ENCODE measurements at regions not wholly inside any gene's neighbourhood (a gene's known extent, or its start where the extent isn't known, plus 50 kb on each side); places are given as distances from the start of the nearest gene placed in this dataset.
"Not testable (repeated sequence)": the region's sequence is repeated elsewhere in the genome, so short reads cannot be mapped to it uniquely, and the experiment has no call there.

GRCh38 chr3:158882445-158882844 lies 80.6 kb downstream of the MFSD1 start:
- in situ Hi-C loops (cut with HindIII; ENCODE audit: low sequenced_read_pairs): no loop called here

DNA sequence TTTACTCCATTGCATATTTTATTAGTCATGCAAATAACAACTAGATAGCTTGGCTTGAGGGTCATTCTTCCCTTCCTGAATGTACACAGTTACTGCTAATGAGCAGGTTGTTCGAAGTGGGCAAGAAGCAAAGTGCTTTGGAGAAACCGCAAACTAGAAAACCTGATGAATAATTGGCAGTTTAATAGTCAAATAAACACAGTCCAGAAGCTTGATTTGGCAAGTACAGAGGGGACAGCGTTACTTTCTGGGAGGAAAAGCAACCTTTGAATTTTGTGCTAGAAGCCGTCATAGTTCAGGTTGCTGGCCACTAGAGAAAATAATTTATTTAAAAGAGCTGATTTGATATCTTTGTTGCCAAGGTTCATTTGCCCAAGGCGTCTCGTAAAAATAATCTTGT lies 94.9 kb downstream of the MFSD1 start:
- in situ Hi-C loops (cut with HindIII; ENCODE audit: low sequenced_read_pairs): no loop called here

- in situ Hi-C loops (cut with HindIII; ENCODE audit: low sequenced_read_pairs): no loop called here
These were observed 104.9 kb downstream of the MFSD1 start for GRCh38 chr3:158906749-158907148.

DNA sequence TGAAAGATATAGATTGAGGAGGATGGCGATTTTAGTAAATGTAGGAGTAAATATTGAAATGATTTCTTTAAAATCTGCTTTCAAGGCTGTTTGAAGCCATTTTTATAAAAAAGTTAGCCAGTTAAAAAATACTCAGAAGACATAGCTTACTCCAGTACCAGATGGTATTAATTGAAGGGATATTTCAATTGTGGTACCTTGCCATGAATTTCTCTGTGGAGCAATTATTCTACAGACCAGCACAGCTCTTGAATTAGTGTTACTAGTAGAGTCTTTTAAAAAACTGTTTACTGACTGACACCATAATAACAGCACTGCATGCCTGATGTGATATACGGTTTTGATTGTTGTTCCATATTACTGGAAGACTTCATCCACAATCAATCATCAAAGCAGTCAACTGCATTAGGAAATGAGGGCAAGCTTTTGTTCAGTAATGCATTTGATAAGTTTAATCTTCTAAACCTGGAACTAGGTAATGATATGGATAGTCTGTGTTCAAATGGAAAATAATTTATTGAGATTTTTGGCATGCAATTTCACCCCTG lies 106.4 kb downstream of the MFSD1 start:
- in situ Hi-C loops (cut with HindIII; ENCODE audit: low sequenced_read_pairs): no loop called here

DNA sequence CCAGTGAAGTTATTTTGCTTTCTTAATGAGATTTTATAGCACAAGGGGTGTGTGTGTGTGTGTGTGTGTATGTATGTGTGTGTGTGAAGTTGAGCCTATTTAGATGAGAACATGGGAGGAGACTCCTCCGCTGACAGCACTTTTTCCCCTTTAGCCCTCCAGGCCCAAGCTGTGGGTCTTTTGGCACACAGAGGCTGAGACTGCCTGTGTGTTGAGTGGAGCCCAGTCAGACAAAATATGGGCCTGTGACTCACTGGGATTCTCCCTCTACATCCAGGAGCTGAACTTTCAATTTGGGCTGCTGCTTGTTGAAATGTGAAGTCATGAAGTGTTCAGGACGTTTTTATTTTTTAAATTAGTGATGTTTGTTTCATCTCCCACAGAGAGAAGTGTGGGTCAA lies 108.0 kb downstream of the MFSD1 start:
- in situ Hi-C loops (cut with HindIII; ENCODE audit: low sequenced_read_pairs): no loop called here

DNA sequence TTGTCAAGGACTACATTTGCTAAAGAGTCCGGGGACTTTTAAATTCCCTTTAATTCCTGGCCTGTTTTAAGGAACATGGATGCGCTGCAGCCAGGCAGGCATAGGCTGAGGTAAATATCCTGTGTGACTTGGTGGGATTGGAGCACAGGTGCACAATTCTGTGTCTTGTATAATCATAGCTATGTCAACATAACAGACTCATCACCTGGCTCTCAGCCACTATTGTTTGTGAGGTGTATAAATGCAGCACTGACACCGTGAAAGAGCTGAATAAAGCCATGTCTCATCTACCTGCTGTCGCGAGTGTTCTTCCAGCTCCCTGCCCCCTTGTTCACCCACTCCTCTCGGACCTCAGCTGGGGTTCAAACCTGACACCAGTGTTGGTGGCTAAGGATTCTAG lies 109.7 kb downstream of the MFSD1 start:
- in situ Hi-C loops (cut with HindIII; ENCODE audit: low sequenced_read_pairs): no loop called here

- in situ Hi-C loops (cut with HindIII; ENCODE audit: low sequenced_read_pairs): no loop called here
These were observed 110.3 kb downstream of the MFSD1 start for GRCh38 chr3:158912188-158912587.

- in situ Hi-C loops (cut with HindIII; ENCODE audit: low sequenced_read_pairs): no loop called here
These were observed 110.8 kb downstream of the MFSD1 start for GRCh38 chr3:158912621-158913020.

DNA sequence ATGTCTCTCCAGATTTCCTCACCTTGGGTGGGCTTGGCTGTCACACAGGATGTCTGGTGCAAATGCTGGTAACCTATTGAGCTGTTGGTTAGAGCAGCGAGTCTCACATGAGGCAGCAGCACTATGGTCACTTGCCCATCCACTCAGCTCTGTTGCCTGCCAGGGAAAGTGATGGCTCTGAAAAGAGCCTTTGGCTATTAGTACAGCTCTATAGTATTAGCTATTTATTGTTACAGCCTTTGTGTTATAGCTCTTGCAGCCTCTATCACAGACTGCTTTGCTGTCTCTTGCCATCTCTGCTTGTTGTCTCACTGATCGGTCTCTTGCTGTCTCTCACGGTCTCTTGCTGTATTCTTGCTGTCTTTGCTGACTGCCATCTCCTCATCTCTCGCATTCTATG lies 114.3 kb downstream of the MFSD1 start:
- in situ Hi-C loops (cut with HindIII; ENCODE audit: low sequenced_read_pairs): no loop called here

DNA sequence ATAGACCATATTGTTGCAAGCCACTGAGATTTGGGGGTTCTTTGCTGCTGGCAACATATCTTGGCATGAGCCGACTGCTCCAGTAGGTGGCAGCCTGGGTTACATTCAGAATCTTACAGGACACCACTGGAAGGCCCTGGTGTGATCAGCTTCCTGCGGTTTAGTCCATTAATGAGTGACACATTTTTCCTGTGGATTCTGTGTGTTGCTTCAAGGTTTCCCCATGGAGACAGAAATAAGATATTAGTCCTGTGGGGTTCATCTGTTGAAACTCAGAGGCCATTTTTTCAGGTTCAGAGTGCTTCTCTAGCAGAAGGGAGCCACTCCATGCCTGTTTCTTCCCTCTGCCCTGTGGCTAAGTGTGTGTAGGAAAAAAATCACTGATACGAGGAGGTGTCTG lies 116.2 kb downstream of the MFSD1 start:
- in situ Hi-C loops (cut with HindIII; ENCODE audit: low sequenced_read_pairs): no loop called here

DNA sequence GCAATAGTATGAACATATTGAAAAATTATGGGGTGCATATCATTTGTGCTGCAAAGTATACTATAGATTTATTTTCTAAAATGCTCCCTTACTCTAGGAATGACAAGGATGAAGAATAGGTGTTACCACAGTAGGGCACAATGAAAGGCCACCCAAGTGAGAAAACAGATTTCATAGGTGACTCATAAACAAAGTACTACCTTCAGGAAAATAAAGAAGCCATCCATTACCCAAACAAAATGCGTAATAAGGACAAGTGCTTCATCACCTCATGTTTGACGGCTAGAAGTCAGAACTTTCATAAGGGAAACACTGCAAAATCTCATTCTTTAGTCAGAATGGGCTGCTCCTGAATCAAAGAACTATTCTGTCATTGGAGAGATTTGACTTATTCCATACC lies 116.6 kb downstream of the MFSD1 start:
- in situ Hi-C loops (cut with HindIII; ENCODE audit: low sequenced_read_pairs): no loop called here

DNA sequence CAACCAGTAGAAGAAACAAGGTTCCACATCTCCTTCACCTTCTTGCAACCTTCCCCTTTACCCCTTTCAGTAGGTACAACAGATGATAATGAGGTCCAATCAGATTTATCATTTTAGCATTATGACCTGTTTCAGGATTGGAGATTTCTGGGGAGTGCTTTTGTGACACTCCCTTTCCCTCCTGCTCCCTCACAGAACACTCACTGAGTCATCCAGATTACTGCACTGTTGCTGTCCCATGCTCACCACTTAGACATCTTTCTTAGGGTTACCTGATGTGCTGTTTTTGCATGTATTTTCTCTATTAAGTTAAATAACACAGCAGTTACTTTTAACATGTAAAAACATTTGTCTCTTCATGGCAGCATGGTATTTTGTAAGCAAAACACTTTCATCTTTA lies 118.5 kb downstream of the MFSD1 start:
- in situ Hi-C loops (cut with HindIII; ENCODE audit: low sequenced_read_pairs): loop anchor here (10.0 kb wide), 1 partner anchor 56 kb away; no protein-coding TSS in a partner anchor

DNA sequence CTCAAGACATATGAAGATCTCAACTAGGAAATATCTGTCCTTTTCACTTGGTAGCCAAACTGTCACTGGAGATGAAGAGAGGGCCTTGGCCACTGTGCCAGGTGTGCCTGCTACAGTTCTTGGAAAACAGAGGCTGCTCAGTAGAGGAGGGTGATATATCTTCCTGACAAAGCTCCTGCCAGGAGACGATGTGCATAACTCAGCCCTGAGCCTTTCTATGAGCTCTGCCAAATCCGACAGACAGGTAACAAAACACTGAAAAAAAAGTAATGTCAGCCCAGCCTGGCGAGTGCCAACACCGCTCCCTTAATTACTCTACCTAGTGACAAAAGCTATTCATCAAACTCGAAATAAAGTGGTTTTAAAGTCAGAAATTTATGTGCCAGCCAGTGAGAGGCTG lies 123.2 kb downstream of the MFSD1 start:
- in situ Hi-C loops (cut with HindIII; ENCODE audit: low sequenced_read_pairs): loop anchor here (10.0 kb wide), 1 partner anchor 60 kb away; no protein-coding TSS in a partner anchor

DNA sequence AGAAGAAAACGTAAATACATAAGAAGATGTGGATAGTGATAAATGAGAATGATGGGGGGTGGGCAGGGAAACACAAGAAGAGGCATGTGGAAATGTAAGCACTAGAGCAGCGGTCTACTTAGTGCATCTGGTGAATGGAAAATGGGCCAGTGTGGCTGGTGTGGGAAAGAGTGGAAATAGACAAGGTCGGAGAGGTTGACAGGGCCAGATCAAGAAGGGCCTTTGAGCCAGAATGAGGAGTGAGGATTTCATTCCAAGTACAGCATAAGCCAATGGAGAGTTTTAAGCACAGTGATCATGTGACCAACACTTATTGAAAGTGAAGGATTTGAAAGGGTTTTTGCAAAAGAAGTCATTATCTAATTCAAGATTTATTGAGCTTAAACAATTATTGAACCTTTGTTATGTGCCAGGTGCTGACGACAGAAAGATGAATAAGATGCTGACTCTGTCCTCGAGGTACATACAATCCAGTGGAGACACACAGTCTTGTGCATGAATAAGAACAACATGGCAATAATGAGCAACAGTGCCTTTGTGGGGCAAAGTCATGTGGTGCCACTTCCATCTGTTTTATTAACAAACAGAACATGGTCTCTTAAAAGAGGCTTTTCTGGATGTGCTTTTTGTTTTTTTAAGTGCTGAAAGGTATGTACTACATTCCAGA lies 124.1 kb downstream of the MFSD1 start:
- in situ Hi-C loops (cut with HindIII; ENCODE audit: low sequenced_read_pairs): loop anchor here (10.0 kb wide), 1 partner anchor 61 kb away; no protein-coding TSS in a partner anchor

- in situ Hi-C loops (cut with HindIII; ENCODE audit: low sequenced_read_pairs): no loop called here
These were observed 134.0 kb downstream of the MFSD1 start for GRCh38 chr3:158935846-158936245.

GRCh38 chr3:158936530-158937113 lies 134.8 kb downstream of the MFSD1 start:
- in situ Hi-C loops (cut with HindIII; ENCODE audit: low sequenced_read_pairs): no loop called here

- in situ Hi-C loops (cut with HindIII; ENCODE audit: low sequenced_read_pairs): no loop called here
These were observed 148.5 kb downstream of the MFSD1 start for GRCh38 chr3:158950178-158950901.

- in situ Hi-C loops (cut with HindIII; ENCODE audit: low sequenced_read_pairs): no loop called here
These were observed 151.3 kb downstream of the MFSD1 start for GRCh38 chr3:158953131-158953530.

DNA sequence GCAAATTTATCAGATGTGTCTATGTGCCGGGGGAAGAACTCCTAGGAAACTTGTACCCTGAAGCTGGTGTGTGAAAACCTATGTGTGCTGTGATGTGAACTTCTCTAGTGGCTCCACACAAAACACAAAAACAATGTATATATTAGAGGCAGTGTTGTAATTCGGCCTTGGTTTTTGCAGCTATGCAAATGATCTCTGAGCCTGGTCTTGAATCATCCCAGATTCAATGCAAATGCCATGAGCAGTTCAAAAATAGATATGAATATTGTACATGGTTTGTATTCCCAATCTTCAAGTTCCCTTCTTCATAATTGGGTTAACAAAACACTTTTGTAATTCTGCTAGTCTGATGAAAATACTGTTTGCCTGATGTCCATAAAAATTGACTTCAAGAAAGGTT lies 152.6 kb downstream of the MFSD1 start:
- in situ Hi-C loops (cut with HindIII; ENCODE audit: low sequenced_read_pairs): no loop called here

GRCh38 chr3:158957777-158958176 lies 155.9 kb downstream of the MFSD1 start:
- in situ Hi-C loops (cut with HindIII; ENCODE audit: low sequenced_read_pairs): not testable (repeated sequence)

- in situ Hi-C loops (cut with HindIII; ENCODE audit: low sequenced_read_pairs): no loop called here
These were observed 157.0 kb downstream of the MFSD1 start for GRCh38 chr3:158958873-158959272.

GRCh38 chr3:158961471-158961870 lies 159.6 kb downstream of the MFSD1 start:
- in situ Hi-C loops (cut with HindIII; ENCODE audit: low sequenced_read_pairs): no loop called here

All from endothelial cell of hepatic sinusoid (primary cell).